ENCODE measurements at regions not wholly inside any gene's neighbourhood (a gene's known extent, or its start where the extent isn't known, plus 50 kb on each side); places are given as distances from the start of the nearest gene placed in this dataset.

- H3K79me2 ChIP-seq (ENCODE audit: insufficient read depth, low read length) = no peaks in the 10 kb centered on the region
- no peak overlapping the region for H3K27ac ChIP-seq (ENCODE audit: low read depth, low read length)
- no peak overlapping the region for H2AFZ ChIP-seq (ENCODE audit: low read length)
- no peaks in the 10 kb centered on the region for H3K27me3 ChIP-seq (ENCODE audit: insufficient read depth, low read length)
- no peak for TF ChIP-seq CTCF (IDR thresholded peaks at IDR 0.05; ENCODE audit: extremely low read depth, low read depth, low read length)
- no peaks in the 10 kb centered on the region for H3K9me3 ChIP-seq (ENCODE audit: low read depth, low read length)
- H4K20me1 ChIP-seq (ENCODE audit: insufficient read depth, low read length) = no peaks in the 10 kb centered on the region
- H3K4me1 ChIP-seq (ENCODE audit: insufficient read depth, low read length) = no peaks in the 10 kb centered on the region
- no peak overlapping the region for H3K4me3 ChIP-seq (ENCODE audit: insufficient read depth, low read length)
- DNase-seq (ENCODE audit: insufficient read length, low spot score, missing footprints) = no peak
- no peaks in the 10 kb centered on the region for H3K36me3 ChIP-seq (ENCODE audit: insufficient read depth, low read length)
- no peak overlapping the region for H3K4me2 ChIP-seq (ENCODE audit: insufficient read depth, low read length)
Measured at GRCh38 chr20:39356908-39357307, 394.8 kb downstream of the DHX35 start.

GRCh38 chr20:39349240-39349639 is 387.1 kb downstream of the DHX35 start:
- no peaks in the 10 kb centered on the region for H3K27me3 ChIP-seq (ENCODE audit: insufficient read depth, low read length)

GRCh38 chr20:39347626-39348025 is 385.5 kb downstream of the DHX35 start:
- Histone ChIP-seq H3K9me3 (ENCODE audit: low read depth, low read length) (peaks cover 4% of the 10 kb centered on the region), H3K4me1 (ENCODE audit: insufficient read depth, low read length) (no peaks in the 10 kb centered on the region), H3K27me3 (ENCODE audit: insufficient read depth, low read length) (no peaks in the 10 kb centered on the region), H3K4me2 (ENCODE audit: insufficient read depth, low read length) (no peak overlapping the region), H3K27ac (ENCODE audit: low read depth, low read length) (no peak overlapping the region), H4K20me1 (ENCODE audit: insufficient read depth, low read length) (no peaks in the 10 kb centered on the region), H3K36me3 (ENCODE audit: insufficient read depth, low read length) (no peaks in the 10 kb centered on the region), H2AFZ (ENCODE audit: low read length) (no peak overlapping the region), H3K4me3 (ENCODE audit: insufficient read depth, low read length) (no peak overlapping the region), H3K79me2 (ENCODE audit: insufficient read depth, low read length) (no peaks in the 10 kb centered on the region)
- no peak for TF ChIP-seq CTCF (IDR thresholded peaks at IDR 0.05; ENCODE audit: extremely low read depth, low read depth, low read length)
- DNase-seq (ENCODE audit: insufficient read length, low spot score, missing footprints) = no peak

More at GRCh38 chr20:39349240-39349639, 387.1 kb downstream of the DHX35 start:
- Histone ChIP-seq H3K4me3 (ENCODE audit: insufficient read depth, low read length) (no peak overlapping the region), H2AFZ (ENCODE audit: low read length) (no peak overlapping the region), H3K79me2 (ENCODE audit: insufficient read depth, low read length) (no peaks in the 10 kb centered on the region), H3K9me3 (ENCODE audit: low read depth, low read length) (peaks cover 4% of the 10 kb centered on the region), H3K4me2 (ENCODE audit: insufficient read depth, low read length) (no peak overlapping the region), H3K36me3 (ENCODE audit: insufficient read depth, low read length) (no peaks in the 10 kb centered on the region), H4K20me1 (ENCODE audit: insufficient read depth, low read length) (no peaks in the 10 kb centered on the region), H3K4me1 (ENCODE audit: insufficient read depth, low read length) (no peaks in the 10 kb centered on the region), H3K27ac (ENCODE audit: low read depth, low read length) (no peak overlapping the region)
- no peak for TF ChIP-seq CTCF (IDR thresholded peaks at IDR 0.05; ENCODE audit: extremely low read depth, low read depth, low read length)
- DNase-seq (ENCODE audit: insufficient read length, low spot score, missing footprints) = no peak

- Histone ChIP-seq H3K27ac (ENCODE audit: low read depth, low read length) (no peak overlapping the region), H3K4me3 (ENCODE audit: insufficient read depth, low read length) (no peak overlapping the region), H4K20me1 (ENCODE audit: insufficient read depth, low read length) (no peaks in the 10 kb centered on the region), H2AFZ (ENCODE audit: low read length) (no peak overlapping the region), H3K4me1 (ENCODE audit: insufficient read depth, low read length) (no peaks in the 10 kb centered on the region), H3K36me3 (ENCODE audit: insufficient read depth, low read length) (no peaks in the 10 kb centered on the region), H3K9me3 (ENCODE audit: low read depth, low read length) (no peaks in the 10 kb centered on the region), H3K4me2 (ENCODE audit: insufficient read depth, low read length) (no peak overlapping the region), H3K79me2 (ENCODE audit: insufficient read depth, low read length) (no peaks in the 10 kb centered on the region), H3K27me3 (ENCODE audit: insufficient read depth, low read length) (no peaks in the 10 kb centered on the region)
- DNase-seq (ENCODE audit: insufficient read length, low spot score, missing footprints) = no peak
- TF ChIP-seq CTCF (IDR thresholded peaks at IDR 0.05; ENCODE audit: extremely low read depth, low read depth, low read length) = no peak
Measured at GRCh38 chr20:39342463-39342862, 380.3 kb downstream of the DHX35 start.
